ENCODE measurements at regions not wholly inside any gene's neighbourhood (a gene's known extent, or its start where the extent isn't known, plus 50 kb on each side); places are given as distances from the start of the nearest gene placed in this dataset.
A peak's percentile ranks its signal among the peaks of the same experiment; 100 is the strongest.

GRCh38 chr1:81446000-81446669 lies 354.6 kb upstream of the ADGRL2 start:
- H3K27ac ChIP-seq: no peak overlapping the region
- H3K4me3 ChIP-seq: no peak overlapping the region
- DNase-seq (peak in 1 of 3 donors; percentile 58), ATAC-seq (peak in 2 of 4 donors; percentile 33 to 34)
- H3K27me3 ChIP-seq: no peaks in the 10 kb centered on the region
- H3K9me3 ChIP-seq: no peaks in the 10 kb centered on the region
- intact Hi-C loops (cut with DNase I): no loop called here
- no peaks in the 10 kb centered on the region for H3K36me3 ChIP-seq
- TF ChIP-seq, protein P1, sequence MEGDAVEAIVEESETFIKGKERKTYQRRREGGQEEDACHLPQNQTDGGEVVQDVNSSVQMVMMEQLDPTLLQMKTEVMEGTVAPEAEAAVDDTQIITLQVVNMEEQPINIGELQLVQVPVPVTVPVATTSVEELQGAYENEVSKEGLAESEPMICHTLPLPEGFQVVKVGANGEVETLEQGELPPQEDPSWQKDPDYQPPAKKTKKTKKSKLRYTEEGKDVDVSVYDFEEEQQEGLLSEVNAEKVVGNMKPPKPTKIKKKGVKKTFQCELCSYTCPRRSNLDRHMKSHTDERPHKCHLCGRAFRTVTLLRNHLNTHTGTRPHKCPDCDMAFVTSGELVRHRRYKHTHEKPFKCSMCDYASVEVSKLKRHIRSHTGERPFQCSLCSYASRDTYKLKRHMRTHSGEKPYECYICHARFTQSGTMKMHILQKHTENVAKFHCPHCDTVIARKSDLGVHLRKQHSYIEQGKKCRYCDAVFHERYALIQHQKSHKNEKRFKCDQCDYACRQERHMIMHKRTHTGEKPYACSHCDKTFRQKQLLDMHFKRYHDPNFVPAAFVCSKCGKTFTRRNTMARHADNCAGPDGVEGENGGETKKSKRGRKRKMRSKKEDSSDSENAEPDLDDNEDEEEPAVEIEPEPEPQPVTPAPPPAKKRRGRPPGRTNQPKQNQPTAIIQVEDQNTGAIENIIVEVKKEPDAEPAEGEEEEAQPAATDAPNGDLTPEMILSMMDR (IDR thresholded peaks at IDR 0.05): no peak
- no peak for TF ChIP-seq POLR2A (IDR thresholded peaks at IDR 0.05)
- H3K4me1 ChIP-seq: no peaks in the 10 kb centered on the region
- WGBS (ENCODE audit: insufficient coverage, low coverage, low lambda C conversion rate, missing lambda C conversion rate): 60% methylated on average over 9 of the region's 9 CpGs

- Histone ChIP-seq H3K4me1 (no peaks in the 10 kb centered on the region), H3K36me3 (no peaks in the 10 kb centered on the region), H3K27ac (no peak overlapping the region), H3K4me3 (no peak overlapping the region), H3K27me3 (no peaks in the 10 kb centered on the region), H3K9me3 (no peaks in the 10 kb centered on the region)
- intact Hi-C loops (cut with DNase I): no loop called here
- no peak for DNase-seq
- 93% methylated on average over 1 of the region's 1 CpG for WGBS (ENCODE audit: insufficient coverage, low coverage, low lambda C conversion rate, missing lambda C conversion rate)
- TF ChIP-seq, protein P1 (IDR thresholded peaks at IDR 0.05): no peak
- no peak for TF ChIP-seq POLR2A (IDR thresholded peaks at IDR 0.05)
- ATAC-seq: no peak
Observed at GRCh38 chr1:81443288-81443687, 357.4 kb upstream of the ADGRL2 start.

- no peak overlapping the region for H3K27ac ChIP-seq
- ATAC-seq (peak in 3 of 4 donors; percentile 16 to 52 (median 36)), DNase-seq (no peak)
- no peak for TF ChIP-seq POLR2A (IDR thresholded peaks at IDR 0.05)
- TF ChIP-seq, protein P1 (IDR thresholded peaks at IDR 0.05): no peak
- intact Hi-C loops (cut with DNase I): no loop called here
- H3K4me1 ChIP-seq: peaks cover 0 to 8% (median 0%) of the 10 kb centered on the region in 4 donors
- no peaks in the 10 kb centered on the region for H3K36me3 ChIP-seq
- WGBS (ENCODE audit: insufficient coverage, low coverage, low lambda C conversion rate, missing lambda C conversion rate): 85% methylated on average over 4 of the region's 12 CpGs
- no peak overlapping the region for H3K4me3 ChIP-seq
- H3K27me3 ChIP-seq: no peaks in the 10 kb centered on the region
- H3K9me3 ChIP-seq: no peaks in the 10 kb centered on the region
Observed at GRCh38 chr1:81439046-81439823, 361.5 kb upstream of the ADGRL2 start.

DNA sequence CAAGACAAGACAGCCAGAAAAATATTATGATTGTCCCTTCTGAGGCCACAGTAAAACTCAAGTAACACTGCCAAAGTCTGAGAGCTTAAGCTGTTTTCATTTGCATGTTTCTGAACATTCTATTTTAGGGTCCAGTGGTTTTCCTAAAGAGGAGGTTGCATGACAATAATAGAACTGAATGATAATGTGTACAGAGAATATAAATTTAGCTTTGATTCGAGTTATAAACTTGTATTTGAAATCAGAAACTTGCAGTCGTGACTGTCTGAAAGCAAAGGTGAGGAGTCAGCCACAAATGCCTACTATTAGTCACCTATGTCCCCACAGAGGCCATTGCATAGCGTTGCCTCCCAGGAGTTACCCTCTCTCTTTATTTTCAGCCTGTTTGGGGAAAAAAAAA lies 363.1 kb upstream of the ADGRL2 start:
- Histone ChIP-seq H3K4me1 (peaks cover 0 to 8% (median 0%) of the 10 kb centered on the region in 4 donors), H3K4me3 (no peak overlapping the region), H3K36me3 (no peaks in the 10 kb centered on the region), H3K27me3 (no peaks in the 10 kb centered on the region), H3K27ac (no peak overlapping the region), H3K9me3 (no peaks in the 10 kb centered on the region)
- no peak for DNase-seq
- TF ChIP-seq, protein P1 (IDR thresholded peaks at IDR 0.05): no peak
- TF ChIP-seq POLR2A (IDR thresholded peaks at IDR 0.05): no peak
- ATAC-seq: no peak
- 20% methylated on average over 3 of the region's 3 CpGs for WGBS (ENCODE audit: insufficient coverage, low coverage, low lambda C conversion rate, missing lambda C conversion rate)
- intact Hi-C loops (cut with DNase I): no loop called here

Measured in right lobe of liver (tissue), 6 donors.